NK-92 (cell line): ENCODE measurements at regions not wholly inside any gene's neighbourhood (a gene's known extent, or its start where the extent isn't known, plus 50 kb on each side); places are given as distances from the start of the nearest gene placed in this dataset.
A peak's percentile ranks its signal among the peaks of the same experiment; 100 is the strongest.

ENCODE experiments used
- DNase-seq: peaks from one replicate; lab custom pipeline; 2025; ENCODE audit not compliant: unreplicated experiment; lab: John Stamatoyannopoulos, UW

GRCh38 chr6:25061289-25061936 is 125.7 kb upstream of the RIPOR2 start:
- DNase-seq: no peak

GRCh38 chr6:25062070-25062811 is 126.5 kb upstream of the RIPOR2 start:
- no peak for DNase-seq

GRCh38 chr6:25064006-25064405 is 128.2 kb upstream of the RIPOR2 start:
- no peak for DNase-seq

- no peak for DNase-seq
Measured at GRCh38 chr6:25065666-25066065, 129.9 kb upstream of the RIPOR2 start.

GRCh38 chr6:25066593-25066992 is 130.8 kb upstream of the RIPOR2 start:
- DNase-seq: no peak

GRCh38 chr6:25068866-25069265 is 133.1 kb upstream of the RIPOR2 start:
- no peak for DNase-seq

GRCh38 chr6:25070547-25071366 is 135.0 kb upstream of the RIPOR2 start:
- peak; percentile 51 for DNase-seq

- no peak for DNase-seq
Measured at GRCh38 chr6:25078141-25078540, 142.4 kb upstream of the RIPOR2 start.

GRCh38 chr6:25083784-25084507 is 148.2 kb upstream of the RIPOR2 start:
- DNase-seq: no peak

- no peak for DNase-seq
Measured at GRCh38 chr6:25084508-25084833, 148.7 kb upstream of the RIPOR2 start.

GRCh38 chr6:25085756-25086155 is 150.0 kb upstream of the RIPOR2 start:
- DNase-seq: no peak

- DNase-seq: no peak
Measured at GRCh38 chr6:25086500-25087091, 150.8 kb upstream of the RIPOR2 start.

- no peak for DNase-seq
Measured at GRCh38 chr6:25088513-25088912, 152.8 kb upstream of the RIPOR2 start.

- no peak for DNase-seq
Measured at GRCh38 chr6:25089442-25089841, 153.7 kb upstream of the RIPOR2 start.

- no peak for DNase-seq
Measured at GRCh38 chr6:25094726-25095125, 159.0 kb upstream of the RIPOR2 start.

GRCh38 chr6:25100288-25100687 is 164.5 kb upstream of the RIPOR2 start:
- no peak for DNase-seq

GRCh38 chr6:25103603-25104002 is 167.8 kb upstream of the RIPOR2 start:
- no peak for DNase-seq

GRCh38 chr6:25105070-25105925 is 169.5 kb upstream of the RIPOR2 start:
- DNase-seq: no peak

- no peak for DNase-seq
Measured at GRCh38 chr6:25107218-25107617, 171.5 kb upstream of the RIPOR2 start.

GRCh38 chr6:25111782-25112181 is 167.4 kb upstream of the CARMIL1 start:
- DNase-seq: no peak
